ENCODE measurements at regions not wholly inside any gene's neighbourhood (a gene's known extent, or its start where the extent isn't known, plus 50 kb on each side); places are given as distances from the start of the nearest gene placed in this dataset.

GRCh38 chr18:46362533-46362932 is 258.3 kb downstream of the HAUS1 start:
- H3K4me3 ChIP-seq (ENCODE audit: low read length) = no peak overlapping the region
- no peak overlapping the region for H3K4me2 ChIP-seq (ENCODE audit: low read length)
- H3K27me3 ChIP-seq (ENCODE audit: control insufficient read depth, low read length) = no peaks in the 10 kb centered on the region; the same call in 1 of the 2 replicates
- H3K79me2 ChIP-seq (ENCODE audit: control insufficient read depth, low read length) = no peaks in the 10 kb centered on the region
- no peaks in the 10 kb centered on the region for H3F3A ChIP-seq (ENCODE audit: control insufficient read depth, insufficient read depth)
- H3K9me3 ChIP-seq (ENCODE audit: control insufficient read depth, insufficient read depth, low read length) = no peaks in the 10 kb centered on the region
- H4K20me1 ChIP-seq (ENCODE audit: control insufficient read depth, insufficient read depth, low read depth, low read length) = no peaks in the 10 kb centered on the region
- TF ChIP-seq EZH2phosphoT487 (IDR thresholded peaks at IDR 0.05; ENCODE audit: borderline replicate concordance, low read length) (no peak), CTCF (IDR thresholded peaks at IDR 0.05; ENCODE audit: low read depth, low read length, poor library complexity, severe bottlenecking) (no peak)
- H3K36me3 ChIP-seq (ENCODE audit: control insufficient read depth, low read length) = no peaks in the 10 kb centered on the region
- H3K27ac ChIP-seq (ENCODE audit: low read depth, low read length) = no peak overlapping the region
- H3K4me1 ChIP-seq (ENCODE audit: control insufficient read depth, low read length) = no peaks in the 10 kb centered on the region
- no peaks in the 10 kb centered on the region for H3K9me2 ChIP-seq (replicated peaks; ENCODE audit: control insufficient read depth, low read length)

GRCh38 chr18:46364048-46364447 is 259.9 kb downstream of the HAUS1 start:
- Histone ChIP-seq H3K36me3 (ENCODE audit: control insufficient read depth, low read length) (no peaks in the 10 kb centered on the region), H3K4me1 (ENCODE audit: control insufficient read depth, low read length) (no peaks in the 10 kb centered on the region), H3K4me2 (ENCODE audit: low read length) (no peak overlapping the region), H3K27me3 (ENCODE audit: control insufficient read depth, low read length) (no peaks in the 10 kb centered on the region; the same call in 1 of the 2 replicates), H3K9me3 (ENCODE audit: control insufficient read depth, insufficient read depth, low read length) (no peaks in the 10 kb centered on the region), H3K4me3 (ENCODE audit: low read length) (no peak overlapping the region), H3K27ac (ENCODE audit: low read depth, low read length) (no peak overlapping the region), H3K79me2 (ENCODE audit: control insufficient read depth, low read length) (no peaks in the 10 kb centered on the region), H4K20me1 (ENCODE audit: control insufficient read depth, insufficient read depth, low read depth, low read length) (no peaks in the 10 kb centered on the region), H3F3A (ENCODE audit: control insufficient read depth, insufficient read depth) (no peaks in the 10 kb centered on the region), H3K9me2 (replicated peaks; ENCODE audit: control insufficient read depth, low read length) (no peaks in the 10 kb centered on the region)
- TF ChIP-seq EZH2phosphoT487 (IDR thresholded peaks at IDR 0.05; ENCODE audit: borderline replicate concordance, low read length) = no peak
- TF ChIP-seq CTCF (IDR thresholded peaks at IDR 0.05; ENCODE audit: low read depth, low read length, poor library complexity, severe bottlenecking) = no peak

- H3K27me3 ChIP-seq (ENCODE audit: control insufficient read depth, low read length) = no peaks in the 10 kb centered on the region; the same call in 1 of the 2 replicates
- no peaks in the 10 kb centered on the region for H4K20me1 ChIP-seq (ENCODE audit: control insufficient read depth, insufficient read depth, low read depth, low read length)
- no peaks in the 10 kb centered on the region for H3K79me2 ChIP-seq (ENCODE audit: control insufficient read depth, low read length)
- H3K36me3 ChIP-seq (ENCODE audit: control insufficient read depth, low read length) = no peaks in the 10 kb centered on the region
- no peak overlapping the region for H3K4me3 ChIP-seq (ENCODE audit: low read length)
- H3K4me2 ChIP-seq (ENCODE audit: low read length) = no peak overlapping the region
- TF ChIP-seq EZH2phosphoT487 (IDR thresholded peaks at IDR 0.05; ENCODE audit: borderline replicate concordance, low read length) (no peak), CTCF (IDR thresholded peaks at IDR 0.05; ENCODE audit: low read depth, low read length, poor library complexity, severe bottlenecking) (no peak)
- H3F3A ChIP-seq (ENCODE audit: control insufficient read depth, insufficient read depth) = no peaks in the 10 kb centered on the region
- H3K27ac ChIP-seq (ENCODE audit: low read depth, low read length) = no peak overlapping the region
- no peaks in the 10 kb centered on the region for H3K9me2 ChIP-seq (replicated peaks; ENCODE audit: control insufficient read depth, low read length)
- H3K4me1 ChIP-seq (ENCODE audit: control insufficient read depth, low read length) = no peaks in the 10 kb centered on the region
- peaks cover 11% of the 10 kb centered on the region; the same call in 1 of the 2 replicates for H3K9me3 ChIP-seq (ENCODE audit: control insufficient read depth, insufficient read depth, low read length)
These were observed 262.0 kb downstream of the HAUS1 start for GRCh38 chr18:46366201-46366600.

Data from DOHH2 (cell line).